NT2/D1 (cell line): ENCODE measurements at regions not wholly inside any gene's neighbourhood (a gene's known extent, or its start where the extent isn't known, plus 50 kb on each side); places are given as distances from the start of the nearest gene placed in this dataset.

Source experiments
- SUZ12 ChIP-seq: IDR thresholded peaks from 2 replicates; pipeline ENCODE4 v1.6.1; 2011; ENCODE audit not compliant: insufficient read length, insufficient read depth; ENCODE audit errors: extremely low read depth
- YY1 ChIP-seq: IDR thresholded peaks from 2 replicates; pipeline ENCODE4 v1.6.1; 2011; ENCODE audit not compliant: insufficient read length, insufficient read depth
- ZNF274 ChIP-seq: IDR thresholded peaks from 2 replicates; pipeline ENCODE4 v1.6.1; 2011; ENCODE audit warnings: mild to moderate bottlenecking, low read depth, low read length

GRCh38 chr16:65648101-65648500 is 526.2 kb upstream of the CDH11 start:
- TF ChIP-seq YY1 (no peak), ZNF274 (no peak), SUZ12 (no peak)
